Cardiac muscle cell (in vitro differentiated cells and primary cell): ENCODE measurements at regions not wholly inside any gene's neighbourhood (a gene's known extent, or its start where the extent isn't known, plus 50 kb on each side); places are given as distances from the start of the nearest gene placed in this dataset.

ENCODE experiments used
- DNase-seq, 2 donors: peaks; one replicate each; pipeline versions ENCODE4 v3.0.0 to v3.0.0-alpha.2; 2010 to 2017; ENCODE audit warnings: low read depth in 1 of 2, low spot score in 1 of 2
- H3K27ac ChIP-seq: fragments of 200-600 bp; sonication (generic); 2 replicates; pipeline ENCODE4 v1.5.1; 2016
- H3K27me3 ChIP-seq: fragments of 200-600 bp; sonication (generic); 2 replicates; pipeline ENCODE4 v1.6.0; 2016; ENCODE audit warnings: control low read depth
- H3K36me3 ChIP-seq: fragments of 200-600 bp; sonication (generic); 2 replicates; pipeline ENCODE4 v1.5.1; 2016; ENCODE audit warnings: control low read depth
- H3K4me1 ChIP-seq: fragments of 200-600 bp; sonication (generic); 2 replicates; pipeline ENCODE4 v1.8.1; 2017; ENCODE audit warnings: low read depth, mild to moderate bottlenecking, mixed run types
- H3K4me3 ChIP-seq: fragments of 200-600 bp; sonication (generic); 2 replicates; pipeline ENCODE4 v1.5.1; 2016; ENCODE audit warnings: mild to moderate bottlenecking
- H3K9me3 ChIP-seq: fragments of 200-600 bp; sonication (generic); 2 replicates; pipeline ENCODE4 v1.5.1; 2017; ENCODE audit warnings: low read depth, mild to moderate bottlenecking, control low read depth
- CTCF ChIP-seq: IDR thresholded peaks from 2 replicates; pipeline ENCODE4 v1.5.1; 2012; ENCODE audit warnings: low read depth, mild to moderate bottlenecking, low read length

DNA sequence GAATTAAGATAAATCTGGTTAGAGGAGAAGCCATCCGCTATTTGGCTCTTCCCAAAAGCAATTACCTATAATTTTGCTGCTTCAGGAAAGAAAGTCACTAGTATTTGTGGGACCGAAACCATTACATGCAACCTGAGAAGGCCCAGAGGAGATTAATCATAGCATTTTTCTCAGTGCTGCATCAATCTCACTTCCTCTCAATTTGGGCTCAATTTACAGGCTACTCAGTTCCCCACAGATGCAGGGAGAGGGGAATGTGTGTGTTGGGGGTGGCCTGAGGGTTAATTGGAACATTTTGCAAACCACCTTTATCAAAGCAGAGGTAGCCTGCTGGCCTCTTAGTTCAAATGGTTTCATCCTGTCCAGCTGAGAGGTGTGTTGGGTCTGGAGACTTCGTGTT, 394.7 kb upstream of the ASIC2 start:
- no peak for TF ChIP-seq CTCF
- H3K4me1 ChIP-seq = no peaks in the 10 kb centered on the region
- no peak for DNase-seq
- no peaks in the 10 kb centered on the region for H3K36me3 ChIP-seq
- H3K27me3 ChIP-seq = no peaks in the 10 kb centered on the region
- H3K9me3 ChIP-seq = no peaks in the 10 kb centered on the region
- H3K27ac ChIP-seq = no peak overlapping the region
- no peak overlapping the region for H3K4me3 ChIP-seq

- no peaks in the 10 kb centered on the region for H3K4me1 ChIP-seq
- H3K27ac ChIP-seq = no peak overlapping the region
- no peak for DNase-seq
- TF ChIP-seq CTCF = no peak
- no peak overlapping the region for H3K4me3 ChIP-seq
- H3K9me3 ChIP-seq = no peaks in the 10 kb centered on the region
- no peaks in the 10 kb centered on the region for H3K36me3 ChIP-seq
- no peaks in the 10 kb centered on the region for H3K27me3 ChIP-seq
Measured at GRCh38 chr17:33688771-33689170, 395.7 kb upstream of the ASIC2 start.

GRCh38 chr17:33689725-33690124, 396.6 kb upstream of the ASIC2 start:
- TF ChIP-seq CTCF = no peak
- no peak overlapping the region for H3K4me3 ChIP-seq
- no peaks in the 10 kb centered on the region for H3K36me3 ChIP-seq
- no peak for DNase-seq
- H3K9me3 ChIP-seq = no peaks in the 10 kb centered on the region
- H3K27me3 ChIP-seq = peaks cover 5% of the 10 kb centered on the region
- no peak overlapping the region for H3K27ac ChIP-seq
- no peaks in the 10 kb centered on the region for H3K4me1 ChIP-seq

GRCh38 chr17:33695431-33695830, 402.3 kb upstream of the ASIC2 start:
- Histone ChIP-seq H3K27me3 (peaks cover 9% of the 10 kb centered on the region), H3K36me3 (no peaks in the 10 kb centered on the region), H3K27ac (no peak overlapping the region), H3K4me1 (no peaks in the 10 kb centered on the region), H3K4me3 (no peak overlapping the region), H3K9me3 (no peaks in the 10 kb centered on the region)
- DNase-seq = no peak
- TF ChIP-seq CTCF = no peak

- DNase-seq = no peak
- no peak overlapping the region for H3K4me3 ChIP-seq
- no peaks in the 10 kb centered on the region for H3K9me3 ChIP-seq
- no peak for TF ChIP-seq CTCF
- no peak overlapping the region for H3K27ac ChIP-seq
- H3K4me1 ChIP-seq = no peaks in the 10 kb centered on the region
- H3K36me3 ChIP-seq = no peaks in the 10 kb centered on the region
- H3K27me3 ChIP-seq = peaks cover 9% of the 10 kb centered on the region
Measured at GRCh38 chr17:33696102-33696501, 403.0 kb upstream of the ASIC2 start.

GRCh38 chr17:33697557-33697956, 404.5 kb upstream of the ASIC2 start:
- TF ChIP-seq CTCF = no peak
- Histone ChIP-seq H3K36me3 (no peaks in the 10 kb centered on the region), H3K27me3 (peaks cover 9% of the 10 kb centered on the region), H3K27ac (no peak overlapping the region), H3K4me1 (no peaks in the 10 kb centered on the region), H3K4me3 (no peak overlapping the region), H3K9me3 (no peaks in the 10 kb centered on the region)
- DNase-seq = no peak
